ENCODE measurements at regions not wholly inside any gene's neighbourhood (a gene's known extent, or its start where the extent isn't known, plus 50 kb on each side); places are given as distances from the start of the nearest gene placed in this dataset.

DNA sequence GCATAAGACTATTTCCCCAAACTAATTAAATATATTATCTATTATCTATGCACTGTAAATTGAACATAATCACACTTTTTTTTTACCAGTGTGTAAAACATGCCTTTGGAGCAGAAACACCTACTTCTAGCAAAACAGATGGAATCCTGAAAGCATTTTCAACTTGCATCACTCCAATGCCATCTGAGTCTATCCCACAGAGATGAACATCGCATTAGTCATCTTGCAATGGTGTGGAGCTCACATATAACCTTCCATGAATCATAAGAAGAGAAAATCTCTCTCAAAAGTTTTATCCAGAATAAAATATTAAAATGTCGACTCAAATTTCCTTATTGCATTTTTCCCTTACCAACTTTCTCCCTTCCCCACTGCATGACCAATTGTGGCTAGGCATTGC, 406.7 kb upstream of the ACTRT1 start:
- DNase-seq (ENCODE audit: low spot score) = no peak
- no peaks in the 10 kb centered on the region for H3K9me3 ChIP-seq
- no peaks in the 10 kb centered on the region for H3K36me3 ChIP-seq
- no peaks in the 10 kb centered on the region for H3K27me3 ChIP-seq (replicated peaks; ENCODE audit: insufficient read depth)
- H3K4me3 ChIP-seq = no peak overlapping the region
- H3K4me1 ChIP-seq (ENCODE audit: control insufficient read depth in 1 of 2, low read depth in 2 of 2) = no peaks in the 10 kb centered on the region
- no peak for ATAC-seq (ENCODE audit: insufficient number of reproducible peaks, low FRiP score, low read depth)
- H3K27ac ChIP-seq = no peak overlapping the region
- TF ChIP-seq, protein P1, sequence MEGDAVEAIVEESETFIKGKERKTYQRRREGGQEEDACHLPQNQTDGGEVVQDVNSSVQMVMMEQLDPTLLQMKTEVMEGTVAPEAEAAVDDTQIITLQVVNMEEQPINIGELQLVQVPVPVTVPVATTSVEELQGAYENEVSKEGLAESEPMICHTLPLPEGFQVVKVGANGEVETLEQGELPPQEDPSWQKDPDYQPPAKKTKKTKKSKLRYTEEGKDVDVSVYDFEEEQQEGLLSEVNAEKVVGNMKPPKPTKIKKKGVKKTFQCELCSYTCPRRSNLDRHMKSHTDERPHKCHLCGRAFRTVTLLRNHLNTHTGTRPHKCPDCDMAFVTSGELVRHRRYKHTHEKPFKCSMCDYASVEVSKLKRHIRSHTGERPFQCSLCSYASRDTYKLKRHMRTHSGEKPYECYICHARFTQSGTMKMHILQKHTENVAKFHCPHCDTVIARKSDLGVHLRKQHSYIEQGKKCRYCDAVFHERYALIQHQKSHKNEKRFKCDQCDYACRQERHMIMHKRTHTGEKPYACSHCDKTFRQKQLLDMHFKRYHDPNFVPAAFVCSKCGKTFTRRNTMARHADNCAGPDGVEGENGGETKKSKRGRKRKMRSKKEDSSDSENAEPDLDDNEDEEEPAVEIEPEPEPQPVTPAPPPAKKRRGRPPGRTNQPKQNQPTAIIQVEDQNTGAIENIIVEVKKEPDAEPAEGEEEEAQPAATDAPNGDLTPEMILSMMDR (IDR thresholded peaks at IDR 0.05) = no peak

DNA sequence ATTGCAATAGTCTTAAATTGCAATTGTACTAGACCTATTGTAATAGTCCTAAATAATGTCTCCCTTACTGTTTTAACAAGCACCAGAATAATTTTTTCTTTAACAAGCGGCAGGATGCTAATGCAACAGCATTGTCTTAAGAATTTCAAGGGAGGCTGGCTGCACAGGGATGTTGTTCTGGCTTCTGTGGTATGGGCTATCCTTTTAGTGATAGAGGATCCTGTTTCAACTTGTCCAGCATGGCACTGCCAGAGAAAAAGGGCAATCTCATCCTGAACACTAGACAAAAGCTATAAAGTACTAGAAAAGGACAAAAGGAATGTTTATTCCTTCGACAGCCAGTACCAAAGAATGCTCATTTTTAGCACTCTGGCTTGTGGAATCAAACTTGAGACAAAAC, 405.5 kb upstream of the ACTRT1 start:
- DNase-seq (ENCODE audit: low spot score) (no peak), ATAC-seq (ENCODE audit: insufficient number of reproducible peaks, low FRiP score, low read depth) (no peak)
- Histone ChIP-seq H3K27me3 (replicated peaks; ENCODE audit: insufficient read depth) (no peaks in the 10 kb centered on the region), H3K4me3 (no peak overlapping the region), H3K27ac (no peak overlapping the region), H3K9me3 (no peaks in the 10 kb centered on the region), H3K4me1 (ENCODE audit: control insufficient read depth in 1 of 2, low read depth in 2 of 2) (no peaks in the 10 kb centered on the region), H3K36me3 (no peaks in the 10 kb centered on the region)
- TF ChIP-seq, protein P1 (IDR thresholded peaks at IDR 0.05) = no peak

DNA sequence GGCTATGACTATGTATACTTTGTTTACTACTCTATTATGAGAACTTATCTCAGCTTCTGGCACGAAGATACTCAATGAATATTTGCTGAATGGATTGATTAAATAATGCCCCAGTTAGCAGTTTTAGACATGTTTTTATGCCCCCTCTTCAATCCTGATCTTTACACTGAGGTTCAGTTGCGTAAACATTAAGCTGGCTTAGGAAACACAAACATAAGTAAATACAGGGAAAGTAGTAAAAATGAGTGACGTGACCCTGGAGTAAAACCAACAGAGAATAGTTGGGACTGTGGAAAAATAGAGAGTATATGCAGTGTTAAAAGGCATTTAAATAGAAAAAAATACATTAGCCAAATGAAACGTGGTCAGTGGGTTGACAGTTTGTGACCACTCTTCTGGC, 387.0 kb upstream of the ACTRT1 start:
- no peaks in the 10 kb centered on the region for H3K4me1 ChIP-seq (ENCODE audit: control insufficient read depth in 1 of 2, low read depth in 2 of 2)
- ATAC-seq (ENCODE audit: insufficient number of reproducible peaks, low FRiP score, low read depth) = no peak
- H3K9me3 ChIP-seq = no peaks in the 10 kb centered on the region
- H3K27me3 ChIP-seq (replicated peaks; ENCODE audit: insufficient read depth) = no peaks in the 10 kb centered on the region
- H3K4me3 ChIP-seq = no peak overlapping the region
- DNase-seq (ENCODE audit: low spot score) = no peak
- no peak overlapping the region for H3K27ac ChIP-seq
- H3K36me3 ChIP-seq = no peaks in the 10 kb centered on the region
- TF ChIP-seq, protein P1 (IDR thresholded peaks at IDR 0.05) = no peak

DNA sequence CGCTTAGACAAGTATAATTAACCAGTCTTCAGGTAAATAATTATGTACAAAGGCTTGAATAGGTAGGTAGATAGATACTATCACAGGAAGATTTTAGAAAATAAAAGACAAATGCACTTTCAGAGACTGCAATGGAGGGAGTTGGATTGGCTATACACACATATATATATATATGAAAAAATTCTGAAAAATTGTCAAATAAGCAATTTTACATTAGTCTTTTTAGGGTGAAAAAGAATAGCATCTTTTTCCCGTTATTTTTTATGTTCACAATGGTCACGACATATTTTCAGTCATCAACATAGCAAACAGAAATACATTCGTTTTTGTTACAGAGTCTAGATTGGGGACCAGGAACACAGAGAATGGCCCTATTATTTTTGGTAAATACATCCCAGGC, 385.9 kb upstream of the ACTRT1 start:
- H3K4me1 ChIP-seq (ENCODE audit: control insufficient read depth in 1 of 2, low read depth in 2 of 2) = no peaks in the 10 kb centered on the region
- no peak overlapping the region for H3K4me3 ChIP-seq
- H3K27ac ChIP-seq = no peak overlapping the region
- no peaks in the 10 kb centered on the region for H3K27me3 ChIP-seq (replicated peaks; ENCODE audit: insufficient read depth)
- TF ChIP-seq, protein P1 (IDR thresholded peaks at IDR 0.05) = no peak
- DNase-seq (ENCODE audit: low spot score) (no peak), ATAC-seq (ENCODE audit: insufficient number of reproducible peaks, low FRiP score, low read depth) (no peak)
- H3K9me3 ChIP-seq = no peaks in the 10 kb centered on the region
- H3K36me3 ChIP-seq = no peaks in the 10 kb centered on the region

DNA sequence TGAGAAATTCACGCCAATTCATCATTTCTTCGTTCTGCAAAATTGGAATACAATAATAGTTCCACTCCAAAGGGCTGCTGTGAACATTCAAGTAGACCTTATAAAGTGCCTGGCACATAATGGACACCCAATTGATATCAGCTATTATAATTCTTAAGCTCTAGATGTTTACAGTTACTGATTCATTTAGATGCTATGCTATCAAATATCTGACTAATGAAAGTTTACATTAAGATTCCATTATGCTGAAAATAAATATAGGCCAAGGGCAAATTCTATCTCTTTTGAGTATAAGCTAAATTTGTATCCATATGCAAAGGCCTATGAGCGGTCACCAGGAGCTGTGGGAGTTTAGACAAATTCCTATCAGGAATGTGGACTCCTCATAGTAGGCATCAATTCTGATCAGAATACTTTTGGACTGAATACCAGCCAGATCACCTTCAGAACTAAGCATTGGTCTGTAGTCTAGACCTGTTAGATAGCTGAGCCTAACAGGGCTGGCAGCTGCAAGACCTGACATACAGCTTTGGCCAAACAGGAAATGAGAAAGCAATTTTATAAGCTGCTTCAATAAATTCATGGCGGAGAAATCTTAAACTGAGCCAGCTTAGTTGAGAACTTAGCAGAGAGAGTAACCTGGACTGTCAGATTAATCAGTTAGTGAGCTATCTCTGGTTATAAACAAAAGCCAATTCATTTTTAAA, 384.3 kb upstream of the ACTRT1 start:
- no peaks in the 10 kb centered on the region for H3K4me1 ChIP-seq (ENCODE audit: control insufficient read depth in 1 of 2, low read depth in 2 of 2)
- ATAC-seq (ENCODE audit: insufficient number of reproducible peaks, low FRiP score, low read depth) (no peak), DNase-seq (ENCODE audit: low spot score) (no peak)
- H3K9me3 ChIP-seq = no peaks in the 10 kb centered on the region
- H3K36me3 ChIP-seq = no peaks in the 10 kb centered on the region
- TF ChIP-seq, protein P1 (IDR thresholded peaks at IDR 0.05) = no peak
- no peaks in the 10 kb centered on the region for H3K27me3 ChIP-seq (replicated peaks; ENCODE audit: insufficient read depth)
- no peak overlapping the region for H3K4me3 ChIP-seq
- H3K27ac ChIP-seq = no peak overlapping the region
